Gastrocnemius medialis (tissue), 4 donors: ENCODE measurements at regions not wholly inside any gene's neighbourhood (a gene's known extent, or its start where the extent isn't known, plus 50 kb on each side); places are given as distances from the start of the nearest gene placed in this dataset.

Experiments
- ATAC-seq, 2 donors: fragments of 150-250 bp; one replicate each; pipeline ENCODE4 v1.9.1; 2016
- DNase-seq, 2 donors: peaks; one replicate each; pipeline ENCODE4 v3.0.0-alpha.2; 2019
- H3K27ac ChIP-seq, 4 donors: fragments of 200-600 bp; sonication (generic); 1 replicate in 1 of 4; 2 replicates in 3 of 4; pipeline ENCODE4 v1.5.1; 2016 to 2018; ENCODE audit warnings: mild to moderate bottlenecking in 2 of 4, moderate library complexity in 1 of 4
- H3K27me3 ChIP-seq, 3 donors: fragments of 200-600 bp; sonication (generic) in 2 of 3; 1 replicate in 1 of 3; 2 replicates in 2 of 3; pipeline versions ENCODE4 v1.5.1 to v1.6.0; 2016 to 2019; ENCODE audit warnings: mild to moderate bottlenecking in 1 of 3, moderate library complexity in 1 of 3
- H3K36me3 ChIP-seq, 2 donors: fragments of 200-600 bp; sonication (generic) in 1 of 2; one replicate each; pipeline ENCODE4 v1.5.1; 2017 to 2018
- H3K4me1 ChIP-seq, 2 donors: fragments of 200-600 bp; sonication (generic) in 1 of 2; one replicate each; pipeline ENCODE4 v1.5.1; 2016 to 2017; ENCODE audit warnings: mild to moderate bottlenecking in 2 of 2
- H3K4me3 ChIP-seq, 4 donors: fragments of 200-600 bp; sonication (generic) in 3 of 4; 1 replicate in 1 of 4; 2 replicates in 3 of 4; pipeline ENCODE4 v1.5.1; 2016 to 2019; ENCODE audit warnings: mild to moderate bottlenecking in 2 of 4
- H3K9me3 ChIP-seq, 3 donors: fragments of 200-600 bp; sonication (generic) in 2 of 3; 1 replicate in 1 of 3; 2 replicates in 2 of 3; pipeline ENCODE4 v1.5.1; 2016 to 2019
- CTCF ChIP-seq, 5 experiments: fragments of 450-650 bp in 3 of 5; fragments of 200-600 bp in 2 of 5; sonication (generic) in 2 of 5; IDR thresholded peaks in 4 of 5; conservative IDR thresholded peaks in 1 of 5; 1 replicate in 4 of 5; 2 replicates in 1 of 5; pipeline ENCODE4 v1.5.1; 2016 to 2019; ENCODE audit warnings: antibody characterized with exemption in 5 of 5, mild to moderate bottlenecking in 3 of 5, moderate library complexity in 3 of 5
- POLR2A ChIP-seq, 2 donors: fragments of 450-650 bp; IDR thresholded peaks; one replicate each; pipeline ENCODE4 v1.6.1; 2017; ENCODE audit warnings: antibody characterized with exemption in 2 of 2, mild to moderate bottlenecking in 2 of 2, moderate library complexity in 2 of 2
- in situ Hi-C, 4 donors: fragments of 200-750 bp; cut with MboI; loops; one replicate each; pipeline versions ENCODE4 v1.15.0 to v1.8.0; 2017; ENCODE audit warnings: low sequenced_read_pairs in 4 of 4
- intact Hi-C: fragments of 100-400 bp; cut with DNase I; formaldehyde crosslinking; loops from one replicate; pipeline ENCODE4 v1.15.1; 2023; ENCODE audit warnings: low total_unique reads

DNA sequence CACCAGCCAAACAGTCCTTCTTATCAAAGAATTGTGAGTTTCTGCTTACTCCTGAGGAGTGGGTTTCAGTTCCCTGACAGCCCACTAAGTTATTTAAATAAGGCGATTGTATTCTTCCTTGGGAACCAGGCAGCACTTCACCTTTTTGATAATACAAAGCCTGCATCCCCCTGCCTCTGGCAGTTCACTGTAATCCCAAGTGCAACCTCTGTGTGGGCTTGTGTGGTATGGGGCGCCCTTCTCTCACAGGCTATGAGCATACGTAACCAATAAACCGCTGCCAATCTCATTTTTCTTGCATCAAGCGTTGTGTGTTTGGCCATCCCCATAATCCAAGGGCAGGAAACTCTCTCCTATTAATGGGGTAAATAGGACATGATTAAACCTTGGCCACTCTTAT lies 1025.6 kb downstream of the NSUN3 start:
- no peaks in the 10 kb centered on the region for H3K27me3 ChIP-seq
- no peak for TF ChIP-seq CTCF (IDR thresholded peaks at IDR 0.05 in 4 of 5, conservative IDR thresholded peaks at IDR 0.05 in 1 of 5)
- no peak for TF ChIP-seq POLR2A (IDR thresholded peaks at IDR 0.05)
- H3K36me3 ChIP-seq: no peaks in the 10 kb centered on the region
- H3K4me3 ChIP-seq: no peak overlapping the region
- H3K27ac ChIP-seq: no peak overlapping the region
- intact Hi-C loops: no loop called here
- in situ Hi-C loops: no loop called here
- no peaks in the 10 kb centered on the region for H3K9me3 ChIP-seq
- DNase-seq: no peak
- H3K4me1 ChIP-seq: no peaks in the 10 kb centered on the region
- ATAC-seq: no peak

DNA sequence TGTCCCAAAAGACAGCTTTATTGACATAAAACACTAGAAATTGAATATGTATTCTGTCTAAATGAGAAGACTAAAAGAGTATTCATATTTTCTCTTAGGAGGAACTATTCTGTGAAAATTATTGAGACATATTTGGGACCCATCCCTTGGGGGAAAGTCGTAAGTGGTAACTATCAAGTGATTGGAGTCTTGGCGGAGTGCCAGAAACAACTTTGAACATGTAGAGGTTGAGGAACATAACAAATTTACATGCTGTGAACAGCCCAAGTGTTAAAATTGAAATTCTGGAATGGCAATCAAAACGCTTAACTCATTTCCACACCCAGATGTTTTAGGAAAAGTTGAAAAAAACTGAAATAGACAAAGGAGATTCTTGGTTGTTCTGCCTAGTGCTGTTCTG lies 1034.6 kb downstream of the NSUN3 start:
- H3K4me1 ChIP-seq: no peaks in the 10 kb centered on the region
- ATAC-seq (no peak), DNase-seq (no peak)
- no peaks in the 10 kb centered on the region for H3K36me3 ChIP-seq
- H3K9me3 ChIP-seq: no peaks in the 10 kb centered on the region
- no peak overlapping the region for H3K4me3 ChIP-seq
- no peak for TF ChIP-seq POLR2A (IDR thresholded peaks at IDR 0.05)
- TF ChIP-seq CTCF (IDR thresholded peaks at IDR 0.05 in 4 of 5, conservative IDR thresholded peaks at IDR 0.05 in 1 of 5): no peak
- in situ Hi-C loops (no loop called here), intact Hi-C loops (no loop called here)
- H3K27ac ChIP-seq: no peak overlapping the region
- H3K27me3 ChIP-seq: no peaks in the 10 kb centered on the region

DNA sequence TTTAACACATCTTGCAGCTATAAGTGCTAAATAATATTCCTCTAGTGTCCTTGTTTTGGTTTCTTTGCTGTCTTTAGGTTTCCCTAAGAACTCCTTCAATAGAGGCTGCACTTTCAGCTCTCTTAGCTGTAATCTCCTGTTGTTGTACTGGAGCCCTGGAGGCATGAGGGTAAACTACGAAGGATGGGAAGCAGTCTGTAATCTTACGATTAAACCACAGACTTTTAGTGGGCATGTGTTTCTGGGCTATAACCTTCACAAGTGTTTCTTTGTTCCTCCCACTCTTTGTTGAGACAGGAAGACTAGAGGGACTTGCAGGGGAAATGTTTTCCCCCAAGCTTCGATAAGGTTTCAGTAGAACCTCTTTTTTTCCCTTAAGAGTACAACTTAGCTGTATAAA lies 1058.1 kb downstream of the NSUN3 start:
- Histone ChIP-seq H3K4me3 (no peak overlapping the region), H3K36me3 (no peaks in the 10 kb centered on the region), H3K27ac (no peak overlapping the region), H3K9me3 (no peaks in the 10 kb centered on the region), H3K4me1 (no peaks in the 10 kb centered on the region), H3K27me3 (no peaks in the 10 kb centered on the region)
- DNase-seq (no peak), ATAC-seq (no peak)
- no peak for TF ChIP-seq CTCF (IDR thresholded peaks at IDR 0.05 in 4 of 5, conservative IDR thresholded peaks at IDR 0.05 in 1 of 5)
- TF ChIP-seq POLR2A (IDR thresholded peaks at IDR 0.05): no peak
- in situ Hi-C loops (no loop called here), intact Hi-C loops (no loop called here)

- no peak for ATAC-seq
- no peaks in the 10 kb centered on the region for H3K4me1 ChIP-seq
- H3K36me3 ChIP-seq: no peaks in the 10 kb centered on the region
- DNase-seq: no peak
- no peak overlapping the region for H3K27ac ChIP-seq
- no peaks in the 10 kb centered on the region for H3K9me3 ChIP-seq
- H3K4me3 ChIP-seq: no peak overlapping the region
- in situ Hi-C loops (no loop called here), intact Hi-C loops (no loop called here)
- no peak for TF ChIP-seq POLR2A (IDR thresholded peaks at IDR 0.05)
- TF ChIP-seq CTCF (IDR thresholded peaks at IDR 0.05 in 4 of 5, conservative IDR thresholded peaks at IDR 0.05 in 1 of 5): no peak
- H3K27me3 ChIP-seq: no peaks in the 10 kb centered on the region
Measured at GRCh38 chr3:95123104-95123503, 1060.2 kb downstream of the NSUN3 start.

- no peak overlapping the region for H3K27ac ChIP-seq
- no peaks in the 10 kb centered on the region for H3K4me1 ChIP-seq
- no peak for TF ChIP-seq POLR2A (IDR thresholded peaks at IDR 0.05)
- no peak for TF ChIP-seq CTCF (IDR thresholded peaks at IDR 0.05 in 4 of 5, conservative IDR thresholded peaks at IDR 0.05 in 1 of 5)
- no peaks in the 10 kb centered on the region for H3K27me3 ChIP-seq
- peak in 1 of 2 donors; percentile 10 for DNase-seq
- in situ Hi-C loops (no loop called here), intact Hi-C loops (no loop called here)
- H3K4me3 ChIP-seq: no peak overlapping the region
- no peaks in the 10 kb centered on the region for H3K9me3 ChIP-seq
- no peaks in the 10 kb centered on the region for H3K36me3 ChIP-seq
- ATAC-seq: peak in 1 of 2 donors; percentile 90
Measured at GRCh38 chr3:95134693-95135413, 1072.0 kb downstream of the NSUN3 start.
